ENCODE measurements at regions not wholly inside any gene's neighbourhood (a gene's known extent, or its start where the extent isn't known, plus 50 kb on each side); places are given as distances from the start of the nearest gene placed in this dataset.

- DNase-seq: no peak
Observed at GRCh38 chr5:74140409-74140808, 500.1 kb downstream of the ENC1 start.

- DNase-seq: no peak
Observed at GRCh38 chr5:74139589-74139988, 500.9 kb downstream of the ENC1 start.

- no peak for DNase-seq
Observed at GRCh38 chr5:74138721-74139120, 501.8 kb downstream of the ENC1 start.

- DNase-seq: no peak
Observed at GRCh38 chr5:74136276-74136825, 504.2 kb downstream of the ENC1 start.

- no peak for DNase-seq
Observed at GRCh38 chr5:74135033-74135432, 505.5 kb downstream of the ENC1 start.

- no peak for DNase-seq
Observed at GRCh38 chr5:74132485-74132884, 506.5 kb downstream of the ARHGEF28 start.

- DNase-seq: no peak
Observed at GRCh38 chr5:74131250-74131649, 505.3 kb downstream of the ARHGEF28 start.

GRCh38 chr5:74130155-74130897 is 504.3 kb downstream of the ARHGEF28 start:
- peak; percentile 11 for DNase-seq

- no peak for DNase-seq
Observed at GRCh38 chr5:74127381-74128320, 501.7 kb downstream of the ARHGEF28 start.

GRCh38 chr5:74126294-74126693 is 500.3 kb downstream of the ARHGEF28 start:
- no peak for DNase-seq

- no peak for DNase-seq
Observed at GRCh38 chr5:74124826-74125225, 498.8 kb downstream of the ARHGEF28 start.

- DNase-seq: no peak
Observed at GRCh38 chr5:74123929-74124328, 497.9 kb downstream of the ARHGEF28 start.

GRCh38 chr5:74122979-74123590 is 497.1 kb downstream of the ARHGEF28 start:
- DNase-seq: no peak

- no peak for DNase-seq
Observed at GRCh38 chr5:74122175-74122574, 496.2 kb downstream of the ARHGEF28 start.

- no peak for DNase-seq
Observed at GRCh38 chr5:74120585-74120984, 494.6 kb downstream of the ARHGEF28 start.

GRCh38 chr5:74118071-74118470 is 492.1 kb downstream of the ARHGEF28 start:
- DNase-seq: no peak

- DNase-seq: no peak
Observed at GRCh38 chr5:74116984-74117383, 491.0 kb downstream of the ARHGEF28 start.

GRCh38 chr5:74116266-74116665 is 490.3 kb downstream of the ARHGEF28 start:
- DNase-seq: no peak

- no peak for DNase-seq
Observed at GRCh38 chr5:74113927-74114326, 487.9 kb downstream of the ARHGEF28 start.

GRCh38 chr5:74113196-74113540 is 487.2 kb downstream of the ARHGEF28 start:
- DNase-seq: no peak

- DNase-seq: no peak
Observed at GRCh38 chr5:74112372-74113195, 486.6 kb downstream of the ARHGEF28 start.

GRCh38 chr5:74111764-74112163 is 485.8 kb downstream of the ARHGEF28 start:
- no peak for DNase-seq
